HFFc6 (cell line): ENCODE measurements at regions not wholly inside any gene's neighbourhood (a gene's known extent, or its start where the extent isn't known, plus 50 kb on each side); places are given as distances from the start of the nearest gene placed in this dataset.

Experiments used
- DNase-seq: peaks from one replicate; pipeline ENCODE4 v3.0.0-alpha.2; 2018
- H3K27ac Mint-ChIP-seq: 2 replicates; pipeline ENCODE4 v1.8.0; 2020; ENCODE audit warnings: mild to moderate bottlenecking, mixed read lengths
- H3K27me3 Mint-ChIP-seq: 2 replicates; pipeline ENCODE4 v1.8.0; 2021; ENCODE audit warnings: mild to moderate bottlenecking, moderate library complexity, mixed read lengths; ENCODE audit not compliant: insufficient read depth
- H3K36me3 Mint-ChIP-seq: 2 replicates; pipeline ENCODE4 v1.8.0; 2021; ENCODE audit warnings: low read depth, mixed read lengths
- H3K4me1 Mint-ChIP-seq: 2 replicates; pipeline ENCODE4 v1.8.0; 2020; ENCODE audit warnings: low read depth, mixed read lengths
- H3K4me3 Mint-ChIP-seq: 2 replicates; pipeline ENCODE4 v1.8.0; 2020; ENCODE audit warnings: mild to moderate bottlenecking, moderate library complexity, mixed read lengths
- H3K9me3 Mint-ChIP-seq: 2 replicates; pipeline ENCODE4 v1.8.0; 2020; ENCODE audit warnings: mild to moderate bottlenecking, mixed read lengths
- TF ChIP-seq, protein P1 (sequence below): fragments of 200-600 bp; sonication (generic); IDR thresholded peaks from 2 replicates; pipeline ENCODE4 v1.5.0; 2021; ENCODE audit warnings: antibody characterized with exemption, mild to moderate bottlenecking

DNA sequence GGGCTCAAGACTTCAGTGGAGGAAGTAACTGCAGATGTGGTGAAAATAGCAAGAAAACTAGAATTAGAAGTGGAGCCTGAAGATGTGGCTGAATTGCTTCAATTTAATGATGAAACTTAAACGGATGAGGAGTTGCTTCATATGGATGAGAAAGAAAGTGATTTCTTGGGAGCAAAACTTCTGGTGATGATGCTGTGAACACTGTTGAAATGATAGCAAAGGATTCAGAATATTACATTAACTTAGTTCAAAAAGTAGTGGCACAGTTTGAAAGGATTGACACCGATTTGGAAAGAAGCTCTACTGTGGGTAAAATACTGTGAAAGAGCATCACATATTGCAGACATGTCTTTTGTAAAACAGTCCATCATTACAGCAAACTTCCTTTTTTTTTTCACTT, 638.0 kb downstream of the NYAP2 start:
- no peak overlapping the region for H3K27ac Mint-ChIP-seq
- H3K9me3 Mint-ChIP-seq = no peaks in the 10 kb centered on the region
- H3K36me3 Mint-ChIP-seq = no peaks in the 10 kb centered on the region
- no peak overlapping the region for H3K4me3 Mint-ChIP-seq
- DNase-seq = no peak
- TF ChIP-seq, protein P1, sequence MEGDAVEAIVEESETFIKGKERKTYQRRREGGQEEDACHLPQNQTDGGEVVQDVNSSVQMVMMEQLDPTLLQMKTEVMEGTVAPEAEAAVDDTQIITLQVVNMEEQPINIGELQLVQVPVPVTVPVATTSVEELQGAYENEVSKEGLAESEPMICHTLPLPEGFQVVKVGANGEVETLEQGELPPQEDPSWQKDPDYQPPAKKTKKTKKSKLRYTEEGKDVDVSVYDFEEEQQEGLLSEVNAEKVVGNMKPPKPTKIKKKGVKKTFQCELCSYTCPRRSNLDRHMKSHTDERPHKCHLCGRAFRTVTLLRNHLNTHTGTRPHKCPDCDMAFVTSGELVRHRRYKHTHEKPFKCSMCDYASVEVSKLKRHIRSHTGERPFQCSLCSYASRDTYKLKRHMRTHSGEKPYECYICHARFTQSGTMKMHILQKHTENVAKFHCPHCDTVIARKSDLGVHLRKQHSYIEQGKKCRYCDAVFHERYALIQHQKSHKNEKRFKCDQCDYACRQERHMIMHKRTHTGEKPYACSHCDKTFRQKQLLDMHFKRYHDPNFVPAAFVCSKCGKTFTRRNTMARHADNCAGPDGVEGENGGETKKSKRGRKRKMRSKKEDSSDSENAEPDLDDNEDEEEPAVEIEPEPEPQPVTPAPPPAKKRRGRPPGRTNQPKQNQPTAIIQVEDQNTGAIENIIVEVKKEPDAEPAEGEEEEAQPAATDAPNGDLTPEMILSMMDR = no peak
- peaks cover 11% of the 10 kb centered on the region for H3K4me1 Mint-ChIP-seq
- peaks cover 3% of the 10 kb centered on the region for H3K27me3 Mint-ChIP-seq

DNA sequence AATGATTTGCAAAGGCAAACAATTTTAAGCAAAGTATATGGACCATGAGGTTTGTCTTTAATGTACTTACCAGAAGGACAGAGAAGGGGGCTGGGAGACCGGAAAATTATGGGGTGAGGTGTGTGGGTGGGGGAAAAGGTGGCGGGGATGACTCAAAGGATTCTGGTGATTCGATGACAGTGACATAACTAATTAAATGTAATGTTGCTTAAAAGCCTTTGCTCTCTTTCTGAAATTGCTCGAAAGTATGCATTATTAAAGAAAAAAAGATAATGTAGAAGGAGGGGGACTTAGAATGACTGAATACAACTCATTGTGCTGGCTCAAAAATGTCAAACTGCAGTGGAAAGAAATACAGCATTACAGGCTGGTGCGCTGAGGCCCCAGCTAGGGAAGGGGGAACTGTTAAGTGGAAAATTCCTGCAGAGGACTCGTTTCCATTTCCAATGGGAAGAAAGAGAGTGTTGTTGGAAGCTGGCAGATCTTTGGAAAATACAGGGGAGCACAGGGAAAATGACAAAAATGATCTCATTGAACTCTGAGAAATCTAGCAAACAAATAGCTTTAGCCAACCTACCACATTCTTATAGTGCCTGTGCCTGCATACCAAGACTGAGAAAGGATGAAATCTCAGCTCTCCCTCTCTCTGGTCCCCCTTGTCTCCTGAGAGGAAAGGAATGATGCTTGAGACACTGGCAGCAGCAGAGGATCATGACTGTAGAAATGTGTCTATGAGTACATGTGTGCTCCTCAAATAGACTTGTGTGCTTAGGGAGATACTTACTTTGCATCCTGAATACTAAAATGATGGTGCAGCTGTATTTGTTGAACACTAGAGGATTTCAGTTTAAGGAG, 632.4 kb downstream of the NYAP2 start:
- Mint-ChIP-seq H3K4me3 (peak overlapping the region; percentile 90), H3K27ac (peak overlapping the region; percentile 50)

DNA sequence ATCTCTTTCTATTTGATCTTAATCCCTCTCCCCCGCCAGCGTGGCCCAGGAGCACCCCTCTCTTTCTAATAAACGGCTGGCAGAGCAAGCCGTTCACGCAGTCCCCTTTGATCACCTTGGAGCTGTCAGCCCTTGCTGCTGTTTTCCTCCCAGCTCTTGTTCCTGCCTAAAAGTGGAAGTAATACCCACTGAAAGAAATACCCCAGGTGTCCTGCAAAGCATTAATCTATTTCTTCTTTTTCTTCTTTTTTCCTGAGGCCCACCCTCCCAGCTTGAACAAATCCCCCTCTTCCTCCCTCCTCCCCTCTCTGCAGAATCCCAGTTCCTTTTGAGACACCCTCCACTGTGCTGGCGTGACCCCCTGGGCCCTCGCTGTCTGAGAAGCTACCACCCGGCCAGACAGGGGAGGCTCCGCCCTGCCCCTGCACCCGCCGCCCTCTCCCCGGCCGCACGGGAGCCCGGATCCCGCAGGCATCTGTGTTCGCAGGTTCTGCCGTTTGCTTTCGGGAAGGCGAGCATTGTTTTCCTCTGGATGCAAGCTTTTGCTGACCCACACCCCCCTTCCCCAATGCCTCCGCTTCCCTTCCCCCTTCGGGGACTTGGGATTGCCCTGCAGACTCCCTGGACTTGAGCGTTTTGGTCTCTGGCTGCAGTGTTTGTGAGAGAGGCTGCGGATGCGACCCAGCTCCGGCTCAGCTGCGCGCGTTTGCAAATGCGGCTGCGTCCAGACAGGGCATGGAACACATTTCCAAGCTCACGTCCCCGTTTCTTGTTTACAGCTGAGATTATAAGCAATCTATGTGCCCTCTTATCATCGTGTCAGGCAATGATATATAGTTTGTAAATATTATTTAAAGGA, 631.5 kb downstream of the NYAP2 start:
- peak; percentile 41 for DNase-seq
- H3K9me3 Mint-ChIP-seq = no peaks in the 10 kb centered on the region
- peak overlapping the region; percentile 90 for H3K4me3 Mint-ChIP-seq
- H3K36me3 Mint-ChIP-seq = no peaks in the 10 kb centered on the region
- H3K27ac Mint-ChIP-seq = peak overlapping the region; percentile 50
- TF ChIP-seq, protein P1 = no peak
- H3K27me3 Mint-ChIP-seq = peaks cover 1% of the 10 kb centered on the region; the same call in 1 of the 2 replicates
- H3K4me1 Mint-ChIP-seq = peaks cover 21% of the 10 kb centered on the region

More for the DNA sequence above, 632.4 kb downstream of the NYAP2 start:
- Mint-ChIP-seq H3K27me3 (peaks cover 1% of the 10 kb centered on the region; the same call in 1 of the 2 replicates), H3K9me3 (no peaks in the 10 kb centered on the region), H3K36me3 (no peaks in the 10 kb centered on the region), H3K4me1 (peaks cover 21% of the 10 kb centered on the region)
- peak; percentile 12 for DNase-seq
- TF ChIP-seq, protein P1 = no peak

GRCh38 chr2:226030369-226030768, 630.9 kb downstream of the NYAP2 start:
- Mint-ChIP-seq H3K27ac (no peak overlapping the region), H3K27me3 (peaks cover 1% of the 10 kb centered on the region; the same call in 1 of the 2 replicates), H3K9me3 (no peaks in the 10 kb centered on the region), H3K36me3 (no peaks in the 10 kb centered on the region), H3K4me3 (no peak overlapping the region; the same call in 1 of the 2 replicates), H3K4me1 (peaks cover 21% of the 10 kb centered on the region)
- TF ChIP-seq, protein P1 = no peak
- no peak for DNase-seq

DNA sequence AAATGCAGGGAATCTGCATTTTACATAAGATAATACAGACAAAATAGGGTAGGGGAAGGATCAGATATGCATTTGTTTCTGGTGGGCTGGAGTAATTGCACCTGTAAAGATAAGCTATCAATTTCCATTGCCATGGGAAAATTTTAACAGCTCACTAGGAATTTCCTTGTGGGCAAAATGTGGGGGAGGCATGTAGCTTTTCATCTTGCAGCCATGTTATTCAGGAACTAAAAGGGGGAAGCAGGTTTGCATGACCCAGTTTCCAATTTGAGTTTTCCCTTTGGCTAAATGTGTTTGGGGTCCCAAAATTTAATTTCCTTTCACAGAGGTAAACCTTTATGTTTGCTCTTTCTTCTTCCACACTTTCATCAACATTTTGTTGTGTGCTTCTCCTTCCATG, 624.4 kb downstream of the NYAP2 start:
- TF ChIP-seq, protein P1 = no peak
- no peak for DNase-seq
- Mint-ChIP-seq H3K9me3 (peaks cover 5% of the 10 kb centered on the region), H3K27ac (no peak overlapping the region), H3K36me3 (peaks cover 6% of the 10 kb centered on the region), H3K4me3 (no peak overlapping the region), H3K4me1 (no peaks in the 10 kb centered on the region), H3K27me3 (no peaks in the 10 kb centered on the region)
